Neutrophil (primary cell): ENCODE measurements at regions not wholly inside any gene's neighbourhood (a gene's known extent, or its start where the extent isn't known, plus 50 kb on each side); places are given as distances from the start of the nearest gene placed in this dataset.

ENCODE experiments used
- H3K27ac ChIP-seq: fragments of 200-600 bp; sonication (generic); 2 replicates; pipeline ENCODE4 v1.5.1; 2016; ENCODE audit warnings: mild to moderate bottlenecking, moderate library complexity
- H3K27me3 ChIP-seq: fragments of 200-600 bp; sonication (generic); 2 replicates; pipeline ENCODE4 v1.6.0; 2016; ENCODE audit warnings: mild to moderate bottlenecking
- H3K36me3 ChIP-seq: fragments of 200-600 bp; sonication (generic); 2 replicates; pipeline ENCODE4 v1.5.1; 2017
- H3K4me1 ChIP-seq, 2 experiments: fragments of 200-600 bp in 1 of 2; sonication (generic) in 1 of 2; 1 replicate in 1 of 2; 2 replicates in 1 of 2; pipeline versions ENCODE4 v1.5.1 to v1.6.1; 2013 to 2016; ENCODE audit warnings: low read depth in 1 of 2, low read length in 1 of 2, mild to moderate bottlenecking in 1 of 2, moderate library complexity in 1 of 2; ENCODE audit not compliant: control insufficient read depth in 1 of 2, insufficient read depth in 1 of 2
- H3K4me3 ChIP-seq, 2 experiments: fragments of 200-600 bp in 1 of 2; sonication (generic) in 1 of 2; 1 replicate in 1 of 2; 2 replicates in 1 of 2; pipeline ENCODE4 v1.5.1; 2013 to 2016; ENCODE audit warnings: low read depth in 1 of 2, low read length in 1 of 2, mild to moderate bottlenecking in 1 of 2, moderate library complexity in 1 of 2
- H3K9me3 ChIP-seq: fragments of 200-600 bp; sonication (generic); 2 replicates; pipeline ENCODE4 v1.5.1; 2016
- TF ChIP-seq, protein P1 (sequence below): fragments of 200-600 bp; sonication (generic); IDR thresholded peaks from 2 replicates; pipeline ENCODE4 v1.5.1; 2016; ENCODE audit warnings: antibody characterized with exemption

DNA sequence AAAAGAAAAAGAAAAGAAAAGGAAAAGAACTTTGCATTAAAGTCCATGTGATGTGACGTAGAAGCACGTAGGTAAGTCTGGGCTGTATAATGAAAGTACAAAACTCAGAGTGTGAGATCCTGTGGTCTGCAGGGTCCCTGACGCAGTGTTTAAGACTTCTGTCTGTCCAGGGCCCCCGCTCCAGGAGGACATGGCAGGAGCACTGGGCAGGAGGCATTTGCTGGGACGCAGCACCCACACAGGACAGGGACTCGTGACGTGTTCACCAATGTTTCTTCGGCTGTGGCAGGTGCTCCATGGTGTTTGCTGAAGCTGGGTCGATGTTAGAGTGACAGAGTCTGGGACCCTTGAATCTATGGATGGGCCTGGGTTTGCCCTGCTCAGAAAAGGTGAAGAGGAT is 348.1 kb downstream of the BRD1 start:
- H3K27ac ChIP-seq, result no peak overlapping the region
- H3K27me3 ChIP-seq, result peaks cover 39% of the 10 kb centered on the region
- no peak overlapping the region for H3K4me3 ChIP-seq
- TF ChIP-seq, protein P1, sequence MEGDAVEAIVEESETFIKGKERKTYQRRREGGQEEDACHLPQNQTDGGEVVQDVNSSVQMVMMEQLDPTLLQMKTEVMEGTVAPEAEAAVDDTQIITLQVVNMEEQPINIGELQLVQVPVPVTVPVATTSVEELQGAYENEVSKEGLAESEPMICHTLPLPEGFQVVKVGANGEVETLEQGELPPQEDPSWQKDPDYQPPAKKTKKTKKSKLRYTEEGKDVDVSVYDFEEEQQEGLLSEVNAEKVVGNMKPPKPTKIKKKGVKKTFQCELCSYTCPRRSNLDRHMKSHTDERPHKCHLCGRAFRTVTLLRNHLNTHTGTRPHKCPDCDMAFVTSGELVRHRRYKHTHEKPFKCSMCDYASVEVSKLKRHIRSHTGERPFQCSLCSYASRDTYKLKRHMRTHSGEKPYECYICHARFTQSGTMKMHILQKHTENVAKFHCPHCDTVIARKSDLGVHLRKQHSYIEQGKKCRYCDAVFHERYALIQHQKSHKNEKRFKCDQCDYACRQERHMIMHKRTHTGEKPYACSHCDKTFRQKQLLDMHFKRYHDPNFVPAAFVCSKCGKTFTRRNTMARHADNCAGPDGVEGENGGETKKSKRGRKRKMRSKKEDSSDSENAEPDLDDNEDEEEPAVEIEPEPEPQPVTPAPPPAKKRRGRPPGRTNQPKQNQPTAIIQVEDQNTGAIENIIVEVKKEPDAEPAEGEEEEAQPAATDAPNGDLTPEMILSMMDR, result no peak
- H3K9me3 ChIP-seq, result no peaks in the 10 kb centered on the region
- peaks cover 0 to 9% of the 10 kb centered on the region in 2 experiments for H3K4me1 ChIP-seq
- no peaks in the 10 kb centered on the region for H3K36me3 ChIP-seq

DNA sequence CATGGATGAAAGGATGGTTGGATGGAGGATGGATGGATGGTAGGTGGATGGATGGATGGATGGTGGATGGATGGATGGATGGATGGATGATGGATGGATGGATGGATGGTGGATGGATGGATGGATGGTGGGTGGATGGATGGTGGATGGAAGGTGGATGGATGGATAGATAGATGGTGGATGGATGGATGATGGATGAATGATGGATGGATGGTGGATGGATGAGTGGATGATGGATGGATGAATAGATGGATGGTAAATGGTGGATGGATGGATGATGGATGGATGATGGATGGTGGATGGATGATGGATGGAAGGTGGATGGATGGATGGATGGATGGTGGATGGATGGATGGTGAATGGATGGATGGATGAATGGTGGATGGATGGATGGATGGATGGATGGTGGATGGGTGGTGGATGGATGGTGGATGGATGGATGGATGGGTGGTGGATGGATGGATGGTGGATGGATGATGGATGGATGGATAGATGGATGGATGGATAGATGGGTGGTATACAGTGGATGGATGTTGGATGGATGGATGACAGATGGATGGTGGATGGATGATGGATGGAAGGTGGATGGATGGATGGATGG is 350.8 kb downstream of the BRD1 start:
- no peak overlapping the region for H3K27ac ChIP-seq
- H3K36me3 ChIP-seq, result no peaks in the 10 kb centered on the region
- TF ChIP-seq, protein P1, result no peak
- peaks cover 21% of the 10 kb centered on the region for H3K27me3 ChIP-seq
- H3K9me3 ChIP-seq, result no peaks in the 10 kb centered on the region
- no peak overlapping the region for H3K4me3 ChIP-seq
- H3K4me1 ChIP-seq, result peaks cover 0 to 3% of the 10 kb centered on the region in 2 experiments

DNA sequence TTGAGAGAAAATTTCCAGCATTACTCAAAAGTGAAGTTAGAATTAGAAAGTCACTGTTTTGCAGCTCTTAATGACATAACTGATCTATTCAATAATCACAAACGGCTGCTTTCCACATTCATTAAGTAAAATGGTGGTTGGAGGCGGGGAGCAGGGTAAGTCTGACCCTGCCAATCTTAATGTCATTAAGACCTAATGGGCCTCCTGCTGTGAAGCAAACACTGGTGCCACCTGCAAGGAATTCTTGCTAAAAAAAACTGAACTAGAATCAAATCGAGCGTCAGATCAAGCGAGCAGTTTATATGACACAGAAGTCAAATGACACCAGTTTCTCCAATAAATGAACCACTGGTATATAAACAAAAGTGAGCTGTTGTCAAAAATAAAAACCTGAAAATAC is 351.5 kb downstream of the BRD1 start:
- Histone ChIP-seq H3K27me3 (peaks cover 13% of the 10 kb centered on the region), H3K9me3 (no peaks in the 10 kb centered on the region), H3K36me3 (no peaks in the 10 kb centered on the region), H3K4me3 (no peak overlapping the region), H3K27ac (no peak overlapping the region), H3K4me1 (no peaks in the 10 kb centered on the region)
- TF ChIP-seq, protein P1, result no peak

DNA sequence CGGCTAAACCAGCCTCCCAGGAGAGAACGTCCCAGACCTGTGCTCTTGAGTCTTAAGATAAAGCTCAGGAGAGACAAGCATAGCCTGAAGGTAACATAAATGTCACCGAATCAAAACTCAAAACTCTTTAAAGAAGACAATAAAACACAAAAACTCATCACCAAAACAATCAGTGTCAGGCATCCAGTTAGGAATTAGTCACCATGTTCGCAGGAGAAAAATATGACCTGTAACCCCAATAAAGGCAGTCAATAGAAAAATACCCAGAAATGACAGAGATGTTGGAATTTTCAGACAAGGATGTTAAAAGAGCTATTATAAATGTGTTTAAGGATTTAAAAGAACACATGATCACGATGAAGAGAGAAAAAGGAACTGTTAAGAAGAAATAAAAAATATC is 352.4 kb downstream of the BRD1 start:
- Histone ChIP-seq H3K4me1 (no peaks in the 10 kb centered on the region), H3K27ac (no peak overlapping the region), H3K27me3 (peaks cover 4% of the 10 kb centered on the region), H3K36me3 (no peaks in the 10 kb centered on the region), H3K9me3 (no peaks in the 10 kb centered on the region), H3K4me3 (no peak overlapping the region)
- TF ChIP-seq, protein P1, result no peak

DNA sequence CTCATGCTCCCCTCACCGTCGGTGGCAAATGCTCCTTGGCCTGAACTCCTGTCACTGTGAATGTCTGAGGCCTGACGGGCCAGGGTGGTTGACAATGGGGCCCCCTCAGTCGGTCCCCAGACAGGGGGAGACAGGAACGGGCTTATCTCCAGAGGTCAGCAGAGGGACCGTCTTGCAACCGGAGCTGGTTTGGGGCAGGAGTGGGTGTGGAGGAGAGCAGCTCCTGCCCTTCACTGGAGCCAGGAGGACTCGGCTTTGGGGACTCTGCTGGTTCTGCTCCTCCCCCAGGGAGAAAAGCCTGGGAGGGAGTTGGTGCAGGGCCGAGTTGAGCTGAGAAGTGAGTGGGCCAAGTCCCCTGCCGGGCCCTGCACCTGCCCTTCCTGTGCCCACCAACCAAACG is 354.4 kb downstream of the BRD1 start:
- no peak overlapping the region for H3K4me3 ChIP-seq
- no peaks in the 10 kb centered on the region for H3K36me3 ChIP-seq
- H3K27ac ChIP-seq, result no peak overlapping the region
- no peaks in the 10 kb centered on the region for H3K4me1 ChIP-seq
- no peaks in the 10 kb centered on the region for H3K9me3 ChIP-seq
- TF ChIP-seq, protein P1, result no peak
- H3K27me3 ChIP-seq, result no peaks in the 10 kb centered on the region
